ENCODE measurements at regions not wholly inside any gene's neighbourhood (a gene's known extent, or its start where the extent isn't known, plus 50 kb on each side); places are given as distances from the start of the nearest gene placed in this dataset.

DNA sequence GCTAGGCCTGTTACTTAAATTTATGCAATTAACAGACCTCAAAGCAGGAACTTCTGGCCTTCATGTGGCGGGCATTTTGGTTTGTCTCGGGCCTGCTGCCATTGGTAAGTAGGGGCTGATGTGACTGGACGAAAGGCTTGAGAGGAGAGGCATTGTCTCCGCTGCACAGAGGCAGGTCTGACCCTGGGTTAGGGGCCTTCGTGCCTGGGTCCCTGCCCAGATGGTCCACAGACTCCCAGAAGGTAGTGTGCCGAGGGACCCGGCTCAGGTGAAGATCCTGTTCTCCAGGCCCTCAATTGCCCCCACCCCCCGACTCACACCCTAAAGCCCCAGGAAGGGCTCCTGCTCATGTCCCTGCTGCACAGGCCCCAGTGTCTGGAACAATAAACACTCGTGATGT is 764.9 kb downstream of the TMEM182 start:
- no peaks in the 10 kb centered on the region for H3K27me3 Mint-ChIP-seq (ENCODE audit: low read depth, unreplicated experiment)
- no peaks in the 10 kb centered on the region for H3K36me3 Mint-ChIP-seq (ENCODE audit: low read depth, unreplicated experiment)
- H3K4me3 Mint-ChIP-seq (ENCODE audit: unreplicated experiment): no peak overlapping the region
- no peaks in the 10 kb centered on the region for H3K4me1 Mint-ChIP-seq (ENCODE audit: low read depth, unreplicated experiment)
- Histone ChIP-seq H3K4me1 (ENCODE audit: insufficient read depth, low read length) (no peaks in the 10 kb centered on the region), H2AFZ (ENCODE audit: low read depth, low read length) (no peak overlapping the region), H3K4me2 (ENCODE audit: low read length) (no peak overlapping the region), H3K9me3 (ENCODE audit: insufficient read depth, low read depth, low read length) (peaks cover 2% of the 10 kb centered on the region), H3K9ac (ENCODE audit: low read length) (no peak overlapping the region), H4K20me1 (ENCODE audit: insufficient read depth, low read length) (no peaks in the 10 kb centered on the region), H3K36me3 (ENCODE audit: insufficient read depth, low read length) (no peaks in the 10 kb centered on the region), H3K27ac (ENCODE audit: low read depth, low read length) (no peak overlapping the region), H3K79me2 (ENCODE audit: insufficient read depth, low read length) (no peaks in the 10 kb centered on the region), H3K27me3 (ENCODE audit: insufficient read depth, low read length) (no peaks in the 10 kb centered on the region), H3K4me3 (ENCODE audit: insufficient read depth, low read depth, low read length) (no peak overlapping the region)
- no peak overlapping the region for H3K27ac Mint-ChIP-seq (ENCODE audit: unreplicated experiment)
- no peak for TF ChIP-seq EZH2 (IDR thresholded peaks at IDR 0.05; ENCODE audit: insufficient read depth, low read length)
- TF ChIP-seq, protein P1, sequence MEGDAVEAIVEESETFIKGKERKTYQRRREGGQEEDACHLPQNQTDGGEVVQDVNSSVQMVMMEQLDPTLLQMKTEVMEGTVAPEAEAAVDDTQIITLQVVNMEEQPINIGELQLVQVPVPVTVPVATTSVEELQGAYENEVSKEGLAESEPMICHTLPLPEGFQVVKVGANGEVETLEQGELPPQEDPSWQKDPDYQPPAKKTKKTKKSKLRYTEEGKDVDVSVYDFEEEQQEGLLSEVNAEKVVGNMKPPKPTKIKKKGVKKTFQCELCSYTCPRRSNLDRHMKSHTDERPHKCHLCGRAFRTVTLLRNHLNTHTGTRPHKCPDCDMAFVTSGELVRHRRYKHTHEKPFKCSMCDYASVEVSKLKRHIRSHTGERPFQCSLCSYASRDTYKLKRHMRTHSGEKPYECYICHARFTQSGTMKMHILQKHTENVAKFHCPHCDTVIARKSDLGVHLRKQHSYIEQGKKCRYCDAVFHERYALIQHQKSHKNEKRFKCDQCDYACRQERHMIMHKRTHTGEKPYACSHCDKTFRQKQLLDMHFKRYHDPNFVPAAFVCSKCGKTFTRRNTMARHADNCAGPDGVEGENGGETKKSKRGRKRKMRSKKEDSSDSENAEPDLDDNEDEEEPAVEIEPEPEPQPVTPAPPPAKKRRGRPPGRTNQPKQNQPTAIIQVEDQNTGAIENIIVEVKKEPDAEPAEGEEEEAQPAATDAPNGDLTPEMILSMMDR (IDR thresholded peaks at IDR 0.05; ENCODE audit: insufficient read depth, low read depth, low read length): no peak
- peaks cover 2% of the 10 kb centered on the region for H3K9me3 Mint-ChIP-seq (ENCODE audit: unreplicated experiment)
- no peak for FAIRE-seq
- DNase-seq (ENCODE audit: low read depth): no peak

GRCh38 chr2:103527278-103527677 is 765.4 kb downstream of the TMEM182 start:
- Histone ChIP-seq H3K27me3 (ENCODE audit: insufficient read depth, low read length) (no peaks in the 10 kb centered on the region), H4K20me1 (ENCODE audit: insufficient read depth, low read length) (no peaks in the 10 kb centered on the region), H3K4me1 (ENCODE audit: insufficient read depth, low read length) (no peaks in the 10 kb centered on the region), H3K9me3 (ENCODE audit: insufficient read depth, low read depth, low read length) (peaks cover 2% of the 10 kb centered on the region), H3K9ac (ENCODE audit: low read length) (no peak overlapping the region), H3K4me2 (ENCODE audit: low read length) (no peak overlapping the region), H3K27ac (ENCODE audit: low read depth, low read length) (no peak overlapping the region), H3K79me2 (ENCODE audit: insufficient read depth, low read length) (no peaks in the 10 kb centered on the region), H3K36me3 (ENCODE audit: insufficient read depth, low read length) (no peaks in the 10 kb centered on the region), H3K4me3 (ENCODE audit: insufficient read depth, low read depth, low read length) (no peak overlapping the region), H2AFZ (ENCODE audit: low read depth, low read length) (no peak overlapping the region)
- no peaks in the 10 kb centered on the region for H3K4me1 Mint-ChIP-seq (ENCODE audit: low read depth, unreplicated experiment)
- H3K9me3 Mint-ChIP-seq (ENCODE audit: unreplicated experiment): peaks cover 2% of the 10 kb centered on the region
- no peak overlapping the region for H3K27ac Mint-ChIP-seq (ENCODE audit: unreplicated experiment)
- no peak for FAIRE-seq
- TF ChIP-seq EZH2 (IDR thresholded peaks at IDR 0.05; ENCODE audit: insufficient read depth, low read length): no peak
- TF ChIP-seq, protein P1 (IDR thresholded peaks at IDR 0.05; ENCODE audit: insufficient read depth, low read depth, low read length): no peak
- no peak overlapping the region for H3K4me3 Mint-ChIP-seq (ENCODE audit: unreplicated experiment)
- no peaks in the 10 kb centered on the region for H3K36me3 Mint-ChIP-seq (ENCODE audit: low read depth, unreplicated experiment)
- no peak for DNase-seq (ENCODE audit: low read depth)
- H3K27me3 Mint-ChIP-seq (ENCODE audit: low read depth, unreplicated experiment): no peaks in the 10 kb centered on the region

- Histone ChIP-seq H2AFZ (ENCODE audit: low read depth, low read length) (no peak overlapping the region), H3K9me3 (ENCODE audit: insufficient read depth, low read depth, low read length) (peaks cover 2% of the 10 kb centered on the region), H3K4me1 (ENCODE audit: insufficient read depth, low read length) (no peaks in the 10 kb centered on the region), H4K20me1 (ENCODE audit: insufficient read depth, low read length) (no peaks in the 10 kb centered on the region), H3K9ac (ENCODE audit: low read length) (no peak overlapping the region), H3K79me2 (ENCODE audit: insufficient read depth, low read length) (no peaks in the 10 kb centered on the region), H3K27ac (ENCODE audit: low read depth, low read length) (no peak overlapping the region), H3K36me3 (ENCODE audit: insufficient read depth, low read length) (no peaks in the 10 kb centered on the region), H3K4me3 (ENCODE audit: insufficient read depth, low read depth, low read length) (no peak overlapping the region), H3K27me3 (ENCODE audit: insufficient read depth, low read length) (no peaks in the 10 kb centered on the region), H3K4me2 (ENCODE audit: low read length) (no peak overlapping the region)
- no peak overlapping the region for H3K27ac Mint-ChIP-seq (ENCODE audit: unreplicated experiment)
- no peaks in the 10 kb centered on the region for H3K27me3 Mint-ChIP-seq (ENCODE audit: low read depth, unreplicated experiment)
- no peaks in the 10 kb centered on the region for H3K4me1 Mint-ChIP-seq (ENCODE audit: low read depth, unreplicated experiment)
- H3K36me3 Mint-ChIP-seq (ENCODE audit: low read depth, unreplicated experiment): no peaks in the 10 kb centered on the region
- peaks cover 2% of the 10 kb centered on the region for H3K9me3 Mint-ChIP-seq (ENCODE audit: unreplicated experiment)
- H3K4me3 Mint-ChIP-seq (ENCODE audit: unreplicated experiment): no peak overlapping the region
- TF ChIP-seq EZH2 (IDR thresholded peaks at IDR 0.05; ENCODE audit: insufficient read depth, low read length): no peak
- TF ChIP-seq, protein P1 (IDR thresholded peaks at IDR 0.05; ENCODE audit: insufficient read depth, low read depth, low read length): no peak
- FAIRE-seq (no peak), DNase-seq (ENCODE audit: low read depth) (no peak)
Observed at GRCh38 chr2:103529798-103530502, 768.1 kb downstream of the TMEM182 start.

Data from astrocyte (in vitro differentiated cells and primary cell).